HG02610 (cell line): ENCODE measurements at regions not wholly inside any gene's neighbourhood (a gene's known extent, or its start where the extent isn't known, plus 50 kb on each side); places are given as distances from the start of the nearest gene placed in this dataset.

ENCODE experiments used
- ATAC-seq: cut with Tn5 transposase; IDR thresholded peaks from one replicate; pipeline ENCODE4 v1.9.1; 2021; ENCODE audit warnings: mild to moderate bottlenecking, moderate library complexity; ENCODE audit not compliant: unreplicated experiment

DNA sequence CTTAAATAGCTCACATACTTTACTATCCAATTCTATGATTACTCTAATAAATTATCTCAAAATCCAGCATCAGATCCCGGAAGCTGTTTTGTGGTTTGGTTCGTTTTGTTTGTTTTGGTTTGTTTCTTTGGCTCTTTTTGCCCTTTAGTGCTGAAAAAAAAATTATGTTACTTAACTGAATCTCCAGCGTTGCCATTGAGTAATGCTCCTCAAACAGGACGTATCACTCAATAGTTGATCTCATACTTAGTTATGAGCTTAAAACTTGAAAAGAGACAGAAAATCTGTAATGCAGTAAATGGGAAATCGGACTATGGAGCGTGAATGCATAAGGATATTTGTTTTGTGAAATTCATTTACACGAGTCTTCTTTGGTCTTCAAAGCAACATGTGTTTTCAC, 533.8 kb upstream of the TMPRSS15 start:
- ATAC-seq, result no peak

DNA sequence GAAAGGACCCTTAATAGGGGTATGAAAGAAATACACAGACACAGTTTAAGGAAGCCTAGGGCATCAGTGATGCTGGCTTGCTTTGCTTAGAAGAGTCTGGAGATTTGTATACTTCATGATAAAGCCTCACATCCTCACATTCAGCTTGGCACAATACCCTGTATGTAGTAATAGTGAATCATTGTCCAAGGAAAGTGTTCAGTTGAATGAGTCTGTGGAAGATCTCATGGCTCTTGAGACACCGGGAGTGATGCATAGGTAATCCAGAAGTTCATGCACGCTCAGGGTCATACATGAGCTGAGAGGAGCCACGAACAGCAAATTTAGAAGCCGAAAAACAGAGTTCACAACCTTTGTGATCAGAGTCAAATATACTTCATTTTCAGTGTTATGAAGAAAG, 537.2 kb upstream of the TMPRSS15 start:
- no peak for ATAC-seq

DNA sequence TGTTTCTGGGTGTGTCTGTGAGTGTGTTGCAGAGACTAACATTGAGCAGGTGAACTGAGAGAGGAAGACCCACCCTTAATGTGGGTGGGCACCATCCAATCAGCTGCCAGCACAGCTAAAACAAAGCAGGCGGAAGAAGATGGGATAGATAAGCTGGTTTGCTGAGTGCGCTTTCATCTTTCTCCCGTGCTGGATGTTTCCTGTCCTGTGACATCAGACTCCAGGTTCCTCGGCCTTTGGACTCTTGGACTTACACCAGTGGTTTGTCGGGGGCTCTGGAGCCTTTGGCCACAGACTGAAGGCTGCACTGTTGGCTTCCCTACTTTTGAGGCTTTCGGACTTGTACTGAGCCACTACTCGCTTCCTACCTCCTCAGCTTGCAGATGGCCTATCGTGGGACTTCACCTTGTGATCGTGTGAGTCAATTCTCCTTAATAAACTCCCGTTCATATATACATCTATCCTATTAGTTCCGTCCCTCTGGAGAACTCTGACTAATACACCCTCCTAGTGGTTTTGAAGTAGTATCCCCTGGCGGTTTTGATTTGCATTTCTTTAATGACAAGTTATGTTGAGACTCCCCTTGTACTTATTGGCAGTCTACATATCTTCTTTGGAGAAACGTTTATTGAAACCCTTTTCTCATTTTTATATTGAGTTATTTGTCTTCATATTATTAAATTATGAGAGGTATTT, 546.6 kb upstream of the TMPRSS15 start:
- ATAC-seq, result no peak

DNA sequence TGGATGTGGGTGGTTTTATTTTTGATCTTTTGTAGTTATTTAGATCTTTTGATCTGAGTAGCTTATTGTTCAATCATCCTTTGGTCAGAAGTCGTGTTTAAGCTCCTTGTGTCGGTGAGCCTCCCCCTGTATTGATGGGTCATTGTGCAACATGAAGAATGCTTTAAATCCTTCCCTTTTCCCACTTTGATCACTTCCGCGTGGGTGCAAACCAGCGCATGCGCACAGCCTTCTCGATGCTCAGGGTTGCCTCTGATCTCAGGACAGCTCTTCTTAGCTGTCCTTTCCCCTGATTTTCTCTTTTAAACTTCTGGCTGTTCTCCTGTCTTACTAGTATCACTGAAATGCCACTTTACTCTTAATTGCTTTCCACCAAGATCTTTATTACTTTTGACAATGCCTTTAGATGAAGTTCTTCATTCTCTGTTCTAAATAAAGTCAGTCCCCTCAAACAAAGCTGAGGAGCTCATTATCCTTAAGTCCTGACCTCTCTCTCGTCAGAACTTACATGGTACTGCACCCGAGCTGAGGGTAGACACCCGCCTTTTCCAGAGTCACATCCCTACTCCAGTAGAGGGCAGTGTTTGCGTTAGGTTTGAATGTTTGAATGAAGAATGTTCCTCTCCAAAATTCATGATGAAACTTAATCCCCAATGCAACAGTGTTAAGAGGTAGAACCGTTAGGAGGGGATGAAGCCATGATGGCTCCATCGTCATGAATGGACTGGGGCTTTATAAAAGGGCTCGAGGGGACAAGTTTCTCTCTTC, 547.9 kb upstream of the TMPRSS15 start:
- no peak for ATAC-seq

DNA sequence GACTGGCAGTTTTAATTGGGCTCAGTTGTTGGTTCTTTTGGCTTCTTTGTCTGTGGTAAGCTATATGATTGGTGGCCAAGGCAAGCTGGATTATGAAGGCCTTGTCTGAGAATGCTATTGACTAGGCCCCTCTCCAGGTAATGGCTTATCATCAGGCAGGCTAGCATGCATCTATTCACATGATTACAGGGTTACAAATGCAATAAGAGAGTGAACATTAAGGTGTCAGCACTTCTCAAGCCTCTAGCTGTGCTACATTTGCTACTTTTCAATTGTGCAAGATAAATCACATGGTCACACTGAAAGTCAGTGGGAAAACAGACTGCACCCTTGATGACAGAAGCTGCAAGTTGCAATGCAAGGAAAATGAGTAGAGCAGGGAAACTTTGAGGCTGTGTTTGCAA, 550.9 kb upstream of the TMPRSS15 start:
- no peak for ATAC-seq

DNA sequence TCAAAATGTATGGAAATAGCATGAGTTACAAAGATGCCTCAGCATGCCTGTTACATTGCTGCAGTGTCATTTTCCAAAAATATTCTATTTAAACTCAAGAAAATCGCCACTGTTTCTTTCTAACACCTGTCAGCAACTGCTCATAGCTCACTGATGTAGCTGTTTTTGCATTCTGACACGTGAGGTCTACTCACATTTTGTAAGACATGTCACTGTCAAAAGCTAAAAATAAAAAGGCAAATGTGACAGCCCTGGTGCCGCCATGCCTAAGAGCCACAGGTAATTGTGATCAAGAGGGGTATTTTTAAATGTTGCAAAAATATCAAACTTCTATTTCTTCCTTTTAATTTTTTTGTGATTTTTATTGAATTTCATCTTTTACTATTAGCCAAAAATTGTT, 556.2 kb upstream of the TMPRSS15 start:
- ATAC-seq, result no peak

DNA sequence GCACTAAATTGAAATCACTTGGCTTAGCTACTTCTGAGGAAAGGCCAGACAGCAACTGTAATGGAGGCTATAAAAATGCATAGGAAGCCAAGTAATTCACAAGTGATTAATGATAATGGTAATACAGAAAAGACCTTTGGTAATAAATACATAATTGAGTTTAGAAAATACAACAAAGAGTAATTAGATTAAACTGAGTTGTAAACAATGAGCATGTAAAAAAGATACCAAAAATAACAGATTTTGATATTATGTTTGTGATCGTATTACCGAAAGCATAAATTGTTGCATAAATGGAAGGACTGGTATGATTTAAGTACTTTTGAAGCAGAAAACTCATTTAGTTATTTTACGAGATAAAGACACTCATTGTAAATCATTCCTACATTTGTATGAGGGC, 556.7 kb upstream of the TMPRSS15 start:
- no peak for ATAC-seq

DNA sequence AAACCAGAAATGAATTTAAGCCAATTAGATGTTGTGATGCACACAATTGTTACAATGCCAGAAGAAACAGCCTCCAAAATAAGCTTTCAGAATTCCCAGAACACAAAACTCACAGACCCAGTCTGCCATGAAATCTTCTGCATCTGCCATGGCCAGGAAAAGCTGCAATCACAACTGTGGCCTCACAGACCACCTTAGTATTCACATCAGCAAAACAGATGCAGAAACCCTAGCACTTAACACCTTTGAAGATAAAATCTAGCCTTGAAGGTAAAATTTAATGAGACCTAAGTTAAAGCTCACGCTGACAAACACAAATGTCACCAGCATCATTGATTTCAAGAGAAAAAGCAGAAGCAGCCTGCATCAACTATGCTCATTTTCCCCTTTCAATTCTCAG, 566.8 kb upstream of the TMPRSS15 start:
- ATAC-seq, result no peak

DNA sequence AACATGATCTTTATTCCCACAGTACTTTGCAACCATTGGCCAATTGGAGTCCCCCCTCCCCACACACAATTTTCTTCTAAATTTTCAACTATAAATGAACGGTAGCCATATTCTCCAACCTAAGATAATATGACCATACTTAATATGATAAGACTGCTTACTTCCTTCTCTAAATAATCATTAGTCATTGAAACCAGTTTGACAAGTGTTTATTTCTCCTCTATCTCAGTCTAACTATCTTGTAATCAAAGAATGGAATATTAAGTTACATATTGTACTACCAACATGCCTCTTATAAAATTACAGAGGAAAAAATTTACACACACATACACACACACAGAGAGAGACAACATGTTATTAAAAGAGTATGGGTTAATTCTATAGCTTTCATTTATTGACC, 567.4 kb upstream of the TMPRSS15 start:
- no peak for ATAC-seq

DNA sequence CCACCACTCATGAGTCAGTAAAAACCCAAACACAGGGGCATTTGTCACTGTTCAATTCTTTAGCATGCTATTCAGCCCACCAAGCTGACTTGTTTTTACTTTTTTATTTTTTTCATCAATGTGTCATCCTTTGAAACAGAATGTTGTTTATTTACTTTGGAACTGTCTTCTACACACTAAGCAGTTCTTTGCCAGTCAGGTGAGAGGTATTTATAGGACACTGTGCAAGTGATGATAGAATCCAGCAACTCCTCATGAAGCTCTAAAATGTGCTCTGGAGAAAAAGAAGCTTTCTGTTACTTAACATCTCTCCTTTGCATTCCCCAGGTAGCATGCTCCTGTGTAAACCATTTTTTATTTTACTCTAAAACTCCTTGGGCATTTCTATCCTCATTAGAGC, 582.0 kb upstream of the TMPRSS15 start:
- no peak for ATAC-seq

DNA sequence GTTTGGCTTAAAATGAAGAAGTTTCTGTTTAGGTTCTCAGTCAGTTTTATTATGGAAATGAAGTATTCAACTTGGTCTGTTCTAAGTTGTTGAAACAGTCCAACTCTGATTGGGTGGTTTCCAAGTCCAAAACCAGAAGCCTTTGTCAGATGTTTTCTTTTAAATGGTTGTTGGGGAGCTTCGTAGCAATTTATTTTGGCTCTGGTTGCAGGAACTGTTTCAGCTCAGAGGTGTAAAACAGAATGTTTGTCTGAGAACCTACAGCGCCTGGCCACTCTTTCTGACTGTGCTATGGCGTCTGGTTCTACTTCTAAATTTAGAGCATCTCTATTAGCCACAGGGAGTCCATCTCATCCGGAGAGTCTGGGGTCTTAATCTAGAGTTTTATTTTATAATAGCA, 582.6 kb upstream of the TMPRSS15 start:
- no peak for ATAC-seq

DNA sequence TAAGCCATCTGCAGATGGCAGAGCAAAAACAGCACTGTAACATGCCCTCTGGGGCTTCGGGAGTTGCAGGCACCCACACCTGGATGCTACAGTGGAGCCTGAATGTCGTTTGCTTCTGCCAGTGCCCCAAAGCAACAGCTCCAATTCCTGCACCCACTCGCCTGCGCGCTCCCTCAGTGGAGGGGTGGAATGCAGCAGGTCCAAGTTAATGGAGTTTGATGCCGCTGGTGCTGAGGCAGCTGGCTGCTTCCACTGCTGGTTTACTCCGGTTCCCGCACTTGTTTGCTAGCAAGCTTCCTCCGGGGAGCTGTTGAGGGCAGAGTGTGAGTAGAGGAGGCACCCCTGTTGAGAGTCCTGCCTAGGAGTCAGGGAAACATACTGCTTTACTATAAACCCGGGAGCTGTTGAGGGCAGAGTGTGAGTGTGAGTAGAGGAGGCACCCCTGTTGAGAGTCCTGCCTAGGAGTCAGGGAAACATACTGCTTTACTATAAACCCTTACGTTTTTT, 584.0 kb upstream of the TMPRSS15 start:
- no peak for ATAC-seq

DNA sequence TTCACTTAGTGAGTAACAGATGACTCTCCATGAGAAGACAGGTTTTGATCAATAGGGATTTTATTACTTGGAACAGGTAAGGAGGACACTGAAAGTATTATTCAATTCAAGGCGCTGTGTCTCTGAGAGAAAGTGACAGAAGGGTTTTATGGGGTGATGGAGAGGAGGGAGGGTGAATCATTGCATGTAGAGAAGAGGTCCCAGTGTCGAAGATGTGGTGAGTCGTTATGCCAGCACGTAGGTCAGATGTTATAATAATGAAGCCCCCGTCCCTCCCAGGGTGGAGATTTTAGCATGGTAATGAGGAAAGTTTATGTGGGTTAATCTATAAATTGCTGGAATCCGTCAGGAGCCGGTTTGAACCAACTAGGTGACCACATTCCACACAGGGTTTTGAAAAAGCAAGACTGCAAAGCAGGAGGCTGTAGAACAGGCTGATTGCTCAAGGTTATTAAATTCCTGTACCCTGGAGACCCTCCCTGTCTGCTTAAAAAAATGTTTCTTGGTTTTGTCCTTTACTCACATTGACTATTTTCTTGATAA, 586.4 kb upstream of the TMPRSS15 start:
- ATAC-seq, result no peak

DNA sequence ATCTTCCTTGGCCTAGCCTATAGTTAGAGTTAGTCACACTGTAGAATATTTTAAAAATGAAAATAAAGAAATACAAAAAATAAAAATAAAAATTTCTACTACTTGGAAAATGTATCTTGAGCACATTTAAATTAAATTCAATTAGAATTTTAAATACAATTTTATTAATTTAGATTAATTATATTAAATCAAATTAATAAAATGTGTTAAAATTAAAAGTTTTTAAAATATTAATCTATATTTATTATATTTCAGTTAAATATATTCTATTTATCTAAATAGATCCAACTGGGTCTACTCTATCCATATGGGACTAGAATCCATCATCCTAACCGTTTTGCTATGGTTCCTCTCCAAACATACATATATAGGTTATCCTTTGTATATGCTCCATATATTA, 588.3 kb upstream of the TMPRSS15 start:
- no peak for ATAC-seq

DNA sequence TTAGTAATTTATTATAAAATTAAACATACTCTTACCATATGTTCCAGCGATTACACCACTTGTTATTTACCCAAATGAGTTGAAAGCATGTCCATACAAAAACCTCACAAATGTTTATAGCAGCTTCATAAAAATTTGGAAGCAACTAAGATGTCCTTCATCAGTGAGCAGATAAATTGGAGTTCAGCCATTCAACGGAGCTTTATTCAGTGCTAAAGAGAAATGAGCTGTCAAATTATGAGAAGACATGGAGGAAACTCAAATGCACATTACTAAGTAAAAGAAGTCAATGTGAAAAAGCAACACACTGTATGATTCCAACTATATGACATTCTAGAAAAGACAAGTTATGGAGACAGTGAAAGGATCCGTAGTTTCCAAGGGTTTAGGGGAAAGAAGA, 606.7 kb upstream of the TMPRSS15 start:
- ATAC-seq, result no peak

DNA sequence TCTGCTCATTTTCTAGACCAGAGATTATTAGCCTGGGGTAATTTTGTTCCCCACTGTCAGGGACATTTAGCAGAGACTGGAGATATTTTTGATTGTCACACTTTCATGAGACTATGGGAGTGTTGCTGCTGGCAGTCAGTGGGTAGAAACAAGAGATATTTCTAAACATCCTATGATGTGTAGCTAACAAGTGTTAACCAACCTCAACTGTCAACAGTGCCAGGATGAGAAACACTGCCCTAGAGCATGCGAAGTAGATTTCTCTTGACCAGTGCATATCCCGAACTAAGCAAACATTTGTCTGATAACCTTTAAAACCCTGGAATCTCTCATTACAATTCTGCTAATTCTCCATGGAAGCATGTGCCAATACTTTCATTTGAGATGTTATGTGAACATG, 607.4 kb upstream of the TMPRSS15 start:
- no peak for ATAC-seq

DNA sequence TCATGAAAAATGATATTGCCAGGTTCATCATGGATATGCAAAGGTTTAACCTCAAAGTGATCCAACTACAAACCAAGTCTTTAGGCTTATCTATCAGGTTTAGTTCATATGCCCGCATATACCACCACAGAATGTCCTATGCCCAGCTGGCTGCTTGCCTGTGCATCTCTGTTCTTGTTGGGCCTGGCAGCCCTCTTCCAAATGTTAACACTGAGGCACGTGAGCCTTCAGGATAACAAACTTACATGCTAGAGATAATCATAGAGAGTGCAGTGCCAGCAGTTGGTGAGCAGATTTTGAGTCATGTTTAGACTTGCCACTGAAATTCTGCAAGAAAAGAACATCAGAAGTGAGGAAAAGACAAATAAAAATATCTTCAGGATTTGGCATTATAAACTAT, 607.9 kb upstream of the TMPRSS15 start:
- ATAC-seq, result no peak

DNA sequence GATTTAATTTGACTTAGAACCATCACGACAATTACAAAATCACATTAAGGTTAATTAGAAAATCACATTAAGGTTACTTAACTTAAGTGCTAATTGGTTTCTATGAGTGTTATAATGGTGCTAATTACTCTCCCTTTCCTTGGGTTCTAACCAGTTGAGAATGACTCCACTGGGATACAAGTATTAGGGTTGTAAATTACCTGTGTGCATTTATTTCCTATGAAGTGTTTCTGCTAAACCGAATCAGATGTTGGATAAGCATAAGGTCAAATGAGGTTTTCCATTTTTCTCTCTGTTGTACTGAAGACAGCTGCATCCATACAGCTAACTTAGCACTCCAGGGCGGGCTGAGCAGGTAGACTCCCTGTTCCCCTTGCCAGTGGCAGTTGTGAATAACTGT, 610.3 kb upstream of the TMPRSS15 start:
- ATAC-seq, result no peak

DNA sequence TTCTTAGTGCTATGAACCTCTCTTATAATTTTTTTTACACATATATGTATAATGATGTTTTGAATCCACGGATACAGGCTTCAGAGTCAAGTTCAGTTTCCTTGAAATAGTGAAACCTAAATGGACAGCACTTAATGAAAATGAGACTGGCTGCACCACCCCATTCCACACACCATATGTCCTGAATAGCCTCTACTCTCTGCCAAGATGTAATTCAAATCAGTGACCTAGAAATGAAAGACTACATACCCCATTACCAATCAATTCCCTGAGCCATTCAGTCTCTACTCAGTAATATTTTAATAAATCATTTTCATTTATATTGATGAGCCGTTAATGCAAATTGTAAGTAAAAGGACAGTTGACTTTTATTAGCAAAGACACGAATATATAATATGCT, 614.9 kb upstream of the TMPRSS15 start:
- no peak for ATAC-seq

DNA sequence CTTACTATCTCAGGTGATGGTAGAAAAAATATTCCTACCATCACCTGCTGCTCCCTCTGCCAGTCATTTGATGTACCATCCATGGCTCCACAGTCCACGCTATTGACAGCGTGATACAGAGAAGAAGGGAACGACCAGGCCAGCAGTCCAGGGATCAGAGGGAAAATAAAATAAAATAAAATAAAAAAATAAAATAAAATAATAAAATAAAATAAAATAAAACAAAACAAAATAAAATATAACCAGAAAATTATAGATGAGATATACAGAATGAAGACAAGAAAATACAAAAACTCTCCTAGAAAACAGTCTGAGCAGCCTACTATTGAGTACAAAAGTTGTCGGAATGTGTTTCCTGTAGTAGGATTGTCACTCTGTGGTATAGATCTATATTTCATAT, 619.4 kb upstream of the TMPRSS15 start:
- ATAC-seq, result no peak

DNA sequence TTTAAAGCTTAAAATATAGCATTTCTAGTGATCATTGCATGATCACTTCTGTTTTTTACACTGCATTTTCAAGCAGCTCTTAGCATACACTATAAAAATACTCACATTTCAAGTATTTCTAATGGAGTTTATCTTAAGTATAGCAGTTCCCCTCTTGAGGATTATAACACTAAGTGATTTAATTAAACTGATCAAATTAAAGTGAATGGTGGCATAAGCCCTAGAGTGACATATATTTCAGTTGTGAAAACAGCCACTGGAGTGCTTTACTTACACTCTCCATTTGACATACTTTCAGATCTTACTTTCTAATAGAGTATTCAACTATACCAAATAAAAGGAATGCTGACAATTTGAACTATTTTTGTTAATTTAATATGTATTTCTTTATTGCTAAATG, 623.3 kb upstream of the TMPRSS15 start:
- ATAC-seq, result no peak

DNA sequence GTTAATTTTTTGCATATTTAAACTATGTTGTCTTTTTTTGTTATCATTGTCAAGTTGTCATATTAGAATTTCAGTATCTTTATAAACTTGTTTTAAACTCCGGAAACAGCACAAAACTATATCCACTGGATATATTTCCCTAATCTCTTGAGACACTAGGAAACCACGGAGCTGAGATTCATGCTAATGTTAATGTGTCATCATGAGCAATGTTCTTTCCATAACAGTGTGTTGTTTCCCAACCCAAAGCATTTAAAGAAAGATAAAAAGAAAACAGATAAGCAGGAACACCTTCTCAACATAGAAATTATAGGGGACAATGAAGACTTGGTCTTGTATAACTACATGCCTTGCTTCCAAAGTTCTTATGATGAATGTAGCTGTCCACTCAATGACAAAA, 626.2 kb upstream of the TMPRSS15 start:
- no peak for ATAC-seq
